IPS DF 6.9 (cell line): ENCODE measurements at regions not wholly inside any gene's neighbourhood (a gene's known extent, or its start where the extent isn't known, plus 50 kb on each side); places are given as distances from the start of the nearest gene placed in this dataset.
"Not testable (repeated sequence)": the region's sequence is repeated elsewhere in the genome, so short reads cannot be mapped to it uniquely, and the experiment has no call there.

Source experiments
- DNase-seq: peaks from one replicate; pipeline ENCODE4 v3.0.0-alpha.2; 2013; ENCODE audit warnings: low read depth, low spot score
- H3K27ac ChIP-seq: one replicate; pipeline ENCODE4 v1.5.1; 2013; ENCODE audit warnings: low read length, control low read depth
- H3K27me3 ChIP-seq: 2 replicates; pipeline ENCODE4 v1.6.1; 2013; ENCODE audit warnings: mild to moderate bottlenecking, low read length; ENCODE audit not compliant: control insufficient read depth, insufficient read depth
- H3K36me3 ChIP-seq: 2 replicates; pipeline ENCODE4 v1.6.1; 2013; ENCODE audit warnings: low read length; ENCODE audit not compliant: control insufficient read depth, insufficient read depth
- H3K4me1 ChIP-seq: 2 replicates; pipeline ENCODE4 v1.6.1; 2013; ENCODE audit warnings: low read length; ENCODE audit not compliant: control insufficient read depth, insufficient read depth
- H3K4me3 ChIP-seq: 2 replicates; pipeline ENCODE4 v1.5.1; 2013; ENCODE audit warnings: mild to moderate bottlenecking, low read length
- H3K9me3 ChIP-seq: 2 replicates; pipeline ENCODE4 v1.6.1; 2013; ENCODE audit warnings: low read length, inconsistent platforms; ENCODE audit not compliant: control insufficient read depth, insufficient read depth
- WGBS: extraction: QIAGEN DNeasy Blood & Tissue Kit; methylation state at CpG from one replicate; pipeline ENCODE4 v1.1.7; 2013; ENCODE audit warnings: mixed read lengths, missing lambda C conversion rate; ENCODE audit not compliant: insufficient read length, insufficient coverage; 5-methylcytosine and 5-hydroxymethylcytosine counted together

GRCh38 chr13:111425326-111425725 lies 104.9 kb downstream of the TEX29 start:
- Histone ChIP-seq H3K27ac (no peak overlapping the region), H3K9me3 (no peaks in the 10 kb centered on the region), H3K36me3 (no peaks in the 10 kb centered on the region), H3K4me3 (no peak overlapping the region), H3K4me1 (no peaks in the 10 kb centered on the region; the same call in 1 of the 2 replicates), H3K27me3 (no peaks in the 10 kb centered on the region)
- no peak for DNase-seq
- no CpG with 5 or more reads among the region's 8 CpGs for WGBS

- Histone ChIP-seq H3K4me3 (peak overlapping the region; percentile 76; the same call in 1 of the 2 replicates), H3K4me1 (no peaks in the 10 kb centered on the region), H3K36me3 (no peaks in the 10 kb centered on the region), H3K27ac (no peak overlapping the region), H3K9me3 (no peaks in the 10 kb centered on the region), H3K27me3 (no peaks in the 10 kb centered on the region)
- WGBS: no CpG with 5 or more reads among the region's 12 CpGs
- DNase-seq: peak; percentile 39
These were observed 108.7 kb downstream of the TEX29 start for GRCh38 chr13:111429064-111429558.

- Histone ChIP-seq H3K27ac (no peak overlapping the region), H3K9me3 (no peaks in the 10 kb centered on the region), H3K36me3 (no peaks in the 10 kb centered on the region), H3K4me3 (no peak overlapping the region), H3K4me1 (no peaks in the 10 kb centered on the region), H3K27me3 (no peaks in the 10 kb centered on the region)
- no peak for DNase-seq
- no CpG with 5 or more reads among the region's 3 CpGs for WGBS
These were observed 110.8 kb downstream of the TEX29 start for GRCh38 chr13:111431206-111431605.

- no peaks in the 10 kb centered on the region; the same call in 1 of the 2 replicates for H3K4me1 ChIP-seq
- WGBS: 100% methylated on average over 3 of the region's 3 CpGs
- no peak for DNase-seq
These were observed 114.2 kb downstream of the TEX29 start for GRCh38 chr13:111434578-111435159.

GRCh38 chr13:111436446-111436845 lies 116.0 kb downstream of the TEX29 start:
- no peak for DNase-seq
- H3K4me1 ChIP-seq: no peaks in the 10 kb centered on the region; the same call in 1 of the 2 replicates
- no peaks in the 10 kb centered on the region for H3K36me3 ChIP-seq
- no peaks in the 10 kb centered on the region for H3K27me3 ChIP-seq
- WGBS: no CpG with 5 or more reads among the region's 11 CpGs
- no peak overlapping the region for H3K4me3 ChIP-seq
- no peak overlapping the region for H3K27ac ChIP-seq
- no peaks in the 10 kb centered on the region for H3K9me3 ChIP-seq

More at GRCh38 chr13:111434578-111435159, 114.2 kb downstream of the TEX29 start:
- Histone ChIP-seq H3K27ac (no peak overlapping the region), H3K36me3 (no peaks in the 10 kb centered on the region), H3K9me3 (no peaks in the 10 kb centered on the region), H3K27me3 (no peaks in the 10 kb centered on the region), H3K4me3 (no peak overlapping the region)

GRCh38 chr13:111437417-111437816 lies 117.0 kb downstream of the TEX29 start:
- no peaks in the 10 kb centered on the region for H3K27me3 ChIP-seq
- no peak overlapping the region for H3K4me3 ChIP-seq

GRCh38 chr13:111437856-111438547 lies 117.6 kb downstream of the TEX29 start:
- Histone ChIP-seq H3K4me3 (no peak overlapping the region), H3K27ac (no peak overlapping the region), H3K27me3 (no peaks in the 10 kb centered on the region), H3K36me3 (no peaks in the 10 kb centered on the region), H3K4me1 (no peaks in the 10 kb centered on the region; the same call in 1 of the 2 replicates), H3K9me3 (no peaks in the 10 kb centered on the region)
- DNase-seq: no peak
- WGBS: no CpG with 5 or more reads among the region's 26 CpGs

More at GRCh38 chr13:111437417-111437816, 117.0 kb downstream of the TEX29 start:
- Histone ChIP-seq H3K36me3 (no peaks in the 10 kb centered on the region), H3K4me1 (no peaks in the 10 kb centered on the region; the same call in 1 of the 2 replicates), H3K27ac (no peak overlapping the region), H3K9me3 (no peaks in the 10 kb centered on the region)
- DNase-seq: no peak
- no CpG with 5 or more reads among the region's 11 CpGs for WGBS

- not testable (repeated sequence) for H3K4me1 ChIP-seq, H3K9me3 ChIP-seq, H3K27ac ChIP-seq, H3K4me3 ChIP-seq, H3K36me3 ChIP-seq, H3K27me3 ChIP-seq
- peak; percentile 9 for DNase-seq
- no CpG with 5 or more reads among the region's 1 CpG for WGBS
These were observed 120.0 kb downstream of the TEX29 start for GRCh38 chr13:111440492-111440891.

GRCh38 chr13:111443981-111444380 lies 123.5 kb downstream of the TEX29 start:
- H3K4me3 ChIP-seq: no peak overlapping the region
- no CpG with 5 or more reads among the region's 2 CpGs for WGBS
- no peaks in the 10 kb centered on the region for H3K36me3 ChIP-seq
- no peaks in the 10 kb centered on the region for H3K4me1 ChIP-seq
- H3K27ac ChIP-seq: no peak overlapping the region
- H3K27me3 ChIP-seq: no peaks in the 10 kb centered on the region
- no peaks in the 10 kb centered on the region for H3K9me3 ChIP-seq
- no peak for DNase-seq

- no peak for DNase-seq
- H3K9me3 ChIP-seq: no peaks in the 10 kb centered on the region
- no peaks in the 10 kb centered on the region for H3K36me3 ChIP-seq
- WGBS: no CpG with 5 or more reads among the region's 7 CpGs
- no peaks in the 10 kb centered on the region for H3K4me1 ChIP-seq
- H3K27ac ChIP-seq: no peak overlapping the region
- H3K27me3 ChIP-seq: no peaks in the 10 kb centered on the region; the same call in 1 of the 2 replicates
- H3K4me3 ChIP-seq: no peak overlapping the region
These were observed 128.1 kb downstream of the TEX29 start for GRCh38 chr13:111448504-111448903.
